SK-N-SH (cell line): ENCODE measurements at regions not wholly inside any gene's neighbourhood (a gene's known extent, or its start where the extent isn't known, plus 50 kb on each side); places are given as distances from the start of the nearest gene placed in this dataset.

Source experiments
- CTCF ChIA-PET: fragments of 300-600, 350-600 bp; formaldehyde crosslinking; extraction: SDS; loops from one replicate; lab custom pipeline; 2021; lab: Yijun Ruan, JAX
- POLR2A ChIA-PET: fragments of 350-600 bp; sonication (Branson Sonifier 250); formaldehyde crosslinking; extraction: SDS; loops from one replicate; lab custom pipeline; 2020; ENCODE audit warnings: antibody characterized with exemption, inconsistent platforms; lab: Yijun Ruan, JAX
- DNase-seq: peaks from one replicate; pipeline ENCODE4 v3.0.0; 2012
- H2AFZ ChIP-seq: fragments of 200-600 bp; sonication (generic); 2 replicates; pipeline ENCODE4 v1.8.1; 2016; ENCODE audit warnings: antibody characterized with exemption, mild to moderate bottlenecking, low read depth
- H3F3A ChIP-seq: fragments of 200-600 bp; sonication (generic); replicated peaks from 2 replicates; pipeline ENCODE3; 2016; ENCODE audit warnings: antibody characterized with exemption, mild to moderate bottlenecking; ENCODE audit not compliant: insufficient read depth
- H3K27ac ChIP-seq, 2 experiments: fragments of 200-500 bp in 1 of 2; fragments of 200-600 bp in 1 of 2; sonication (Bioruptor generic) in 1 of 2; sonication (generic), shearing (Covaris generic) in 1 of 2; 2 replicates each; pipeline versions ENCODE4 v1.5.1 to v1.6.1; 2014 to 2016; ENCODE audit warnings: low read depth in 2 of 2, inconsistent platforms in 1 of 2, low read length in 1 of 2, mild to moderate bottlenecking in 1 of 2, mixed read lengths in 1 of 2
- H3K27me3 ChIP-seq: fragments of 200-600 bp; sonication (generic), shearing (Covaris generic); 2 replicates; pipeline ENCODE4 v1.6.1; 2016; ENCODE audit warnings: mixed run types; ENCODE audit not compliant: insufficient read depth
- H3K36me3 ChIP-seq, 2 experiments: fragments of 200-500 bp in 1 of 2; fragments of 200-600 bp in 1 of 2; sonication (Bioruptor generic) in 1 of 2; sonication (generic) in 1 of 2; replicated peaks in 1 of 2; 2 replicates each; pipeline versions ENCODE3 to v1.5.1; 2014 to 2016; ENCODE audit warnings: low read length in 1 of 2, mild to moderate bottlenecking in 1 of 2; ENCODE audit not compliant: insufficient read depth in 2 of 2, control insufficient read depth in 1 of 2
- H3K4me1 ChIP-seq, 2 experiments: fragments of 200-500 bp in 1 of 2; fragments of 200-600 bp in 1 of 2; sonication (Bioruptor generic) in 1 of 2; sonication (generic), shearing (Covaris generic) in 1 of 2; 2 replicates each; pipeline versions ENCODE4 v1.5.1 to v1.6.1; 2014 to 2016; ENCODE audit warnings: low read depth in 1 of 2, low read length in 1 of 2, mixed run types in 1 of 2; ENCODE audit not compliant: insufficient read depth in 2 of 2, control insufficient read depth in 1 of 2
- H3K4me2 ChIP-seq: fragments of 200-600 bp; sonication (generic), shearing (Covaris generic); 2 replicates; pipeline ENCODE4 v1.6.1; 2017; ENCODE audit warnings: mixed run types
- H3K4me3 ChIP-seq, 2 experiments: fragments of 200-500 bp in 1 of 2; fragments of 200-600 bp in 1 of 2; sonication (Bioruptor generic) in 1 of 2; sonication (generic), shearing (Covaris generic) in 1 of 2; 2 replicates each; pipeline versions ENCODE4 v1.5.1 to v1.8.1; 2014 to 2016; ENCODE audit warnings: low read depth in 2 of 2, inconsistent platforms in 1 of 2, low read length in 1 of 2, mild to moderate bottlenecking in 1 of 2, mixed read lengths in 1 of 2, moderate library complexity in 1 of 2
- H3K79me2 ChIP-seq: fragments of 200-600 bp; sonication (generic); 2 replicates; pipeline ENCODE4 v1.8.1; 2017; ENCODE audit warnings: mild to moderate bottlenecking; ENCODE audit not compliant: insufficient read depth
- H3K9ac ChIP-seq: fragments of 200-600 bp; sonication (generic); 2 replicates; pipeline ENCODE4 v1.6.1; 2017; ENCODE audit warnings: mixed run types
- H3K9me2 ChIP-seq: fragments of 200-600 bp; sonication (generic); 2 replicates; pipeline ENCODE4 v1.6.1; 2017; ENCODE audit warnings: mixed run types
- H3K9me3 ChIP-seq: fragments of 200-600 bp; sonication (generic); 2 replicates; pipeline ENCODE4 v1.6.1; 2017; ENCODE audit warnings: mixed run types, mild to moderate bottlenecking, moderate library complexity
- H4K20me1 ChIP-seq: fragments of 200-600 bp; sonication (generic); 2 replicates; pipeline ENCODE4 v1.6.1; 2017; ENCODE audit warnings: mild to moderate bottlenecking, mixed run types; ENCODE audit not compliant: insufficient read depth
- EP300 ChIP-seq, 2 experiments: IDR thresholded peaks; 2 replicates each; pipeline versions ENCODE4 v1.4.0 to v1.6.1; 2012; ENCODE audit warnings: borderline replicate concordance in 1 of 2, low read depth in 1 of 2, low read length in 1 of 2
- NRF1 ChIP-seq: IDR thresholded peaks from 2 replicates; pipeline ENCODE4 v1.6.1; 2012; ENCODE audit warnings: low read depth, mild to moderate bottlenecking, low read length
- POLR2AphosphoS5 ChIP-seq: IDR thresholded peaks from 2 replicates; pipeline ENCODE4 v1.6.1; 2012; ENCODE audit warnings: low read depth, low read length
- USF1 ChIP-seq: IDR thresholded peaks from 2 replicates; pipeline ENCODE4 v1.4.0; 2012; ENCODE audit warnings: low read depth, borderline replicate concordance
- USF2 ChIP-seq: fragments of 150-350 bp; IDR thresholded peaks from 2 replicates; pipeline ENCODE4 v1.6.1; 2017; ENCODE audit warnings: antibody characterized with exemption, low read length, low read depth, borderline replicate concordance
- YY1 ChIP-seq: IDR thresholded peaks from 2 replicates; pipeline ENCODE4 v1.4.0; 2012; ENCODE audit warnings: low read depth, mild to moderate bottlenecking
- ZBTB33 ChIP-seq: IDR thresholded peaks from 2 replicates; pipeline ENCODE4 v1.4.0; 2012; ENCODE audit warnings: low read depth, borderline replicate concordance
- WGBS: methylation state at CpG from one replicate; pipeline ENCODE4 v1.1.6; 2017; ENCODE audit warnings: low lambda C conversion rate; 5-methylcytosine and 5-hydroxymethylcytosine counted together

GRCh38 chr2:124973396-124973795, 948.3 kb downstream of the CNTNAP5 start:
- no peak overlapping the region for H3K4me3 ChIP-seq
- H3K27me3 ChIP-seq, result no peaks in the 10 kb centered on the region
- H4K20me1 ChIP-seq, result no peaks in the 10 kb centered on the region
- no peaks in the 10 kb centered on the region for H3K79me2 ChIP-seq
- CTCF ChIA-PET, result interaction anchor here (1.6 kb wide), 1 partner anchor 13 kb away, joined by 3 read pairs; no protein-coding TSS in a partner anchor
- 17% methylated on average over 1 of the region's 1 CpG for WGBS
- DNase-seq, result no peak
- H3K4me2 ChIP-seq, result no peak overlapping the region
- peaks cover 0 to 3% of the 10 kb centered on the region in 2 experiments; a peak in 1 of 4 replicates for H3K4me1 ChIP-seq
- H3K36me3 ChIP-seq, result no peaks in the 10 kb centered on the region
- H3K9me2 ChIP-seq, result no peaks in the 10 kb centered on the region
- POLR2A ChIA-PET, result no interaction called here
- H2AFZ ChIP-seq, result no peak overlapping the region
- TF ChIP-seq YY1, result no peak
- no peak for TF ChIP-seq POLR2AphosphoS5
- H3F3A ChIP-seq, result no peaks in the 10 kb centered on the region
- no peak overlapping the region for H3K9ac ChIP-seq
- H3K9me3 ChIP-seq, result no peaks in the 10 kb centered on the region
- no peak overlapping the region for H3K27ac ChIP-seq

GRCh38 chr2:124975224-124975623, 950.1 kb downstream of the CNTNAP5 start:
- Histone ChIP-seq H3K36me3 (no peaks in the 10 kb centered on the region), H3K4me2 (no peak overlapping the region), H4K20me1 (no peaks in the 10 kb centered on the region), H3K27ac (no peak overlapping the region), H3K79me2 (no peaks in the 10 kb centered on the region), H2AFZ (no peak overlapping the region), H3K27me3 (no peaks in the 10 kb centered on the region), H3K9me3 (no peaks in the 10 kb centered on the region), H3K9ac (no peak overlapping the region), H3K4me1 (peaks cover 0 to 10% of the 10 kb centered on the region in 2 experiments; a peak in 1 of 4 replicates), H3F3A (no peaks in the 10 kb centered on the region), H3K4me3 (no peak overlapping the region), H3K9me2 (no peaks in the 10 kb centered on the region)
- TF ChIP-seq USF1 (no peak), USF2 (no peak), EP300 (IDR thresholded peaks at IDR 0.05; ENCODE audit: borderline replicate concordance in 1 of 2, low read depth in 1 of 2, low read length in 1 of 2) (no peak), NRF1 (no peak), ZBTB33 (no peak)
- ChIA-PET POLR2A (no interaction called here), CTCF (interaction anchor here (1.4 kb wide), 1 partner anchor 30 kb away, joined by 3 read pairs; no protein-coding TSS in a partner anchor)
- DNase-seq, result no peak
- 15% methylated on average over 3 of the region's 3 CpGs for WGBS
